IPS-18c (cell line): ENCODE measurements at regions not wholly inside any gene's neighbourhood (a gene's known extent, or its start where the extent isn't known, plus 50 kb on each side); places are given as distances from the start of the nearest gene placed in this dataset.
"Not testable (repeated sequence)": the region's sequence is repeated elsewhere in the genome, so short reads cannot be mapped to it uniquely, and the experiment has no call there.

Source experiments
- H3K4me3 ChIP-seq: 2 replicates; pipeline ENCODE4 v1.7.0; 2013; ENCODE audit warnings: low read depth, mild to moderate bottlenecking, low read length, moderate library complexity; ENCODE audit not compliant: insufficient read depth
- H3K9me3 ChIP-seq: one replicate; pipeline ENCODE4 v1.6.1; 2013; ENCODE audit warnings: mild to moderate bottlenecking, low read length, moderate library complexity; ENCODE audit not compliant: control insufficient read depth, insufficient read depth

- Histone ChIP-seq H3K4me3 (no peak overlapping the region), H3K9me3 (no peaks in the 10 kb centered on the region)
Measured at GRCh38 chr5:81842795-81843398, 92.0 kb upstream of the SSBP2 start.

DNA sequence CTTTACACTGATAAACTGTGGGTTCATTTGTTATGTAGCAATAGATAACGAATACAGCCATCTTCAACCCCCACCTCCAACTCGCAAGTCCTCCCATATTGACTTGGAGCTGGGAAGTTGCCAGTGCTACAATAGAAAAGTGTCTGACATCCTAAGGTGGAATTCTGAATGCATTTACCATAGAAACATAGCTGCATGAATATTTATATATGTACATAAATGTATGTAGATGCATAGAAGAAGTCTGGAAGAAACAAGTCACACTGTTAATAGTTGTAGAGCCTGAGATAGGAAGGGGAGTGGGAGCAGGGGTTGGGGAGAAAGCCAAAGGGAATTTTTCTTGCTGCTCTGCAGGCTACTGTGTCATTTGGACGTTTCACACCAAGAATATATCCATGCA is 88.1 kb upstream of the SSBP2 start:
- H3K9me3 ChIP-seq = no peaks in the 10 kb centered on the region
- H3K4me3 ChIP-seq = no peak overlapping the region

DNA sequence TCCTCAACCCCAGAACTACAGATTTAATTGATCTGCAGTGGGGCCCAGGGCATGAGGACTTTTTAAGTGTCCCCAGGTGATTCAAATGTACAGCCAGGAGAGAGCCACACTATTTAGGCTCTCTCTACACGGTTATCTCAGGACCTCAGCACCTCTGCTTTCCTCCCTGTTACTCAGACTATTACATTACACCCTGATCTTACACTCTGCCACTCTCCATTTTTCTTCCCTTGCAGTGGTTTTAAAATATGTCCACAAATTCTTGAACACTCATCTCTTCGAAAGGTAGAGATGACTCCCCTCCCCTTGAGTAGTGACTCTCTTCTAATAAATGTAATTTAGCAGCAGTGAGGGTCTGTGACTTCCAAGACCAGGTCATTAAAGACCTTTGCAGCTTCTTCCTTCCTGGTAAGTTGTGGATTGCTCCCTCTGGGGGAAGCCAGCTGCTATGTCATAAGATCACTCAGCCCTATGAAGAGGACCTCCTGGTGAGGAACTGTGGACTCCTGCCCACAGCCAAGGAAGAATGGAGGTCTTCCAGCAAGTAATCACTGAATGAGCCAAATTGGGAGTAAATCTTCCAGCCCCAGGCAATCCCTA is 87.5 kb upstream of the SSBP2 start:
- H3K9me3 ChIP-seq = no peaks in the 10 kb centered on the region
- H3K4me3 ChIP-seq = no peak overlapping the region

GRCh38 chr5:81837667-81838306 is 86.9 kb upstream of the SSBP2 start:
- Histone ChIP-seq H3K9me3 (no peaks in the 10 kb centered on the region), H3K4me3 (no peak overlapping the region)

DNA sequence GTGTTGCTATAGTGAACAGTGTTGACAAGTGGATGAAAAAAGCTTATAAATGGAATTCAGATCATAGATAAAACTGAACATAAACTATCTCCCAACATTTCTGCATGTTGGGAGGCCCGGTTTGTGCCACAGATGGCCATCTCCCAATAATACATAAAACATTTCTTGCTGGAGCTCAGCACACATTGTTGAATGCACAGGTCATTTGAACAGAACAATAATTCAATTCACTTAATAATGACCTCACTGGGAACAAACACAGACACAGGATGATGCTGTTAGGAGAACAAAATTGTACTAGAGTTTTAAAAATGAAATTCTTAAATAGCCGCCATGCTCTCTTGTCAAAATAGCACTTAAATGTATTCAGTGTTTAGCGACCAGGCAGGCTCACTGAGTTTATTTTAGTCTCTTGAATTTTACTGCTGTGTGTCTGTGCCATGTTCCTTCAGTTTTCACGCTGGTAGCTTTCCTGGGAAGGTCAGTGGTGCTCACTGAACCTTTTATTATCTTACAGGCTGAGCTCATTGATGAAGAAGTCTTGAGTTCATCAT is 85.0 kb upstream of the SSBP2 start:
- H3K4me3 ChIP-seq = no peak overlapping the region
- no peaks in the 10 kb centered on the region for H3K9me3 ChIP-seq

DNA sequence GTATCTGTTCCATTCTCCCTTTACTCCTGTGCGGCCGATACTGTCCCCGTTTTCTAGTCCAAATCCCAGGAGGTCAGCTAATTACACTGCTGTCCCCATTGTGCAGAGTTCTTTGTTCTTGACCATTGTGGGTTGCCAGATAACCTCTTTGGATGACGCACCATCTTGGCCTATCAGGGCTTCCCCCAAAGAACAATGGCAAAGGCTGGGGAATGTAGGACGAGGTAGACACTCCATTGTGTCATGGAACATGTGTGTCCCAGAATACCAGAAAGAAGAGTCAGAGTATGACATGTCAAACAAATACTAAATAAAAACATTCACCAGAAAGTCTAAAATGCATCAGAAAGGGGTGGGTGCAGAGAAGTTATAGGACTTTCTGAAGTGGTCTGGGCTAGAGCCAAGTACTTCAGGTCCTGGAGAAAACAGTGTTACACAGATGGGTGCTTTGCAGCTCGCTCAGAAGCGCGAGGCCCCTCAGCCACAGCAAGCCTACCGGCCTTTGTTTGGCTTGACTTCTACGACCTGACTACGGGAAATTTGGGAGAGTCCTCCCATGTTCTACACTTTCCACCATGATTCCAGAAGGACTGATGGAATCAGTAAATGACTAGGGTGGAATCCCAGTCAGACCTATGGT is 83.2 kb upstream of the SSBP2 start:
- Histone ChIP-seq H3K4me3 (no peak overlapping the region), H3K9me3 (no peaks in the 10 kb centered on the region)

- no peaks in the 10 kb centered on the region for H3K9me3 ChIP-seq
- H3K4me3 ChIP-seq = no peak overlapping the region
Measured at GRCh38 chr5:81830596-81830995, 79.7 kb upstream of the SSBP2 start.

DNA sequence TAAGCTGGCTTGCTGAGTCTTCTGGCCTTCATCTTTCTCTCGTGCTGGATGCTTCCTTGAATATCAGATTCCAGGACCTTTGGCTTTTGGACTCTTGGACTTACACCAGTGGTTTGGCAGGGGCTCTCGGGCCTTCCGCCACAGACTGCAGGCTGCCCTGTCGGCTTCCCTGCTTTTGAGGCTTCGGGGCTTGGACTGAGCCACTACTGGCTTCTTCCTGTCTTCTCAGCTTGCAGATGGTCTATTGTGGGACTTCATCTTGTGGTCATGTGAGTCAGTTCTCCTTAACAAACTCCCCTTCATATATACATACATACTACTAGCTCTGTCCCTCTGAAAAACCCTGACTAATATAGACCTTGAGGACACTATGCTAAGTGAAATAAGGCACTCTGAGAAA is 78.3 kb upstream of the SSBP2 start:
- no peak overlapping the region for H3K4me3 ChIP-seq
- H3K9me3 ChIP-seq = no peaks in the 10 kb centered on the region

- Histone ChIP-seq H3K9me3 (no peaks in the 10 kb centered on the region), H3K4me3 (no peak overlapping the region)
Measured at GRCh38 chr5:81827500-81827899, 76.6 kb upstream of the SSBP2 start.

DNA sequence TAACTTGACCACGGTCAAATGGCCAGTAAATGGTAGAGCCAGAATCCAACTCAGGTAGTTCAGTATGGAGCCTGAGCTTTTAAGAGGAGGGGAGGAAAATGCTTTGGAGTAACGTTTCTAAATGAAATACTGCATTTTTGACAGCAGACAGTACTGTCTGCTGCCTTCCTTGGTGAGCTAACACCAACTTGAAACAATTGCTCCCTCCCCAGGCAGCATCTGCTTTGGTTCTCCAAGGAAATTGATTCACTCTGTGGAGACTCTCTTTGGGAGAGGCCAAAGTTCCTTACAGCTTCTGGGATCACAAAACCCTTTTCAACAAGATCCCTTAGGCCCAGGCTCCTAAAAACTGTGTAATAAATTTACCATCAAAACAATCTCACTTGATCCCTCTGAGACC is 75.2 kb upstream of the SSBP2 start:
- no peaks in the 10 kb centered on the region for H3K9me3 ChIP-seq
- H3K4me3 ChIP-seq = no peak overlapping the region

- Histone ChIP-seq H3K4me3 (no peak overlapping the region), H3K9me3 (no peaks in the 10 kb centered on the region)
Measured at GRCh38 chr5:81825237-81825636, 74.3 kb upstream of the SSBP2 start.

GRCh38 chr5:81823736-81824135 is 72.8 kb upstream of the SSBP2 start:
- not testable (repeated sequence) for H3K4me3 ChIP-seq

GRCh38 chr5:81820863-81821262 is 70.0 kb upstream of the SSBP2 start:
- Histone ChIP-seq H3K4me3 (no peak overlapping the region), H3K9me3 (no peaks in the 10 kb centered on the region)

More at GRCh38 chr5:81823736-81824135, 72.8 kb upstream of the SSBP2 start:
- H3K9me3 ChIP-seq = not testable (repeated sequence)

DNA sequence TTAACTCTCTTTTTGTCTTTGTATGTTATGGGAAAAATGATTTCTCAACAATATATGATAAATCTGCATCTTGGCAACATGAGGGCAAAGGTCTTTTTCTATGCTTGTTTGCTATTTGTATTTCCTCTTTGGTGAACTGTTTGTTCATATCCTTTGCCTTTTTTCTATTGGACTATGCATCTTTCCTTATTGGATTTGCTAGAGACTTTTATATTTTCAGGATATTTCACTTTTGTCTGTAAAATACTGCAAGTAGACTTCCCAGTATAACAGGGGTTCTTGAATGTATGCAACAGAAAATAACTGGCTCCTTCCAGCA is 69.4 kb upstream of the SSBP2 start:
- H3K9me3 ChIP-seq = no peaks in the 10 kb centered on the region
- H3K4me3 ChIP-seq = no peak overlapping the region

- Histone ChIP-seq H3K9me3 (no peaks in the 10 kb centered on the region), H3K4me3 (no peak overlapping the region)
Measured at GRCh38 chr5:81819556-81820317, 68.8 kb upstream of the SSBP2 start.

- H3K4me3 ChIP-seq = no peak overlapping the region
- no peaks in the 10 kb centered on the region for H3K9me3 ChIP-seq
Measured at GRCh38 chr5:81817980-81818379, 67.1 kb upstream of the SSBP2 start.

DNA sequence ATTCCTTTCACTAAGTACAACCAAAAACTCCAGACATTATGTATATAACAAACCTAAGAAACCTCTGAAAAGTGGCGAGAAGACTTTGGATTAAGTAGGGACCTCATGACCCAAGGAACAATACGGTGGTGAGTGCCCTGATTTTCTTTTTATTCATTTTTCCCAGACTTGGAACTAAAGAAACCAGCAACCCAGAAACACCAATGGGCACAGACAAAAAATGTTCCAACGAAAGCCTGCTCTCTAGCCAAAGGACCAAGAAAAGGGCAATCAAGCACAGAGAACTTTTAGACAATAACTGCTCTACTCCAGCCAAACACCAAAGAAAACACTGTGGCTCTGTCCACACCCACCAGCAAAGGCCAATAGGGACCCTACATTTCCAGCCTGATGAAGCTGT is 66.2 kb upstream of the SSBP2 start:
- Histone ChIP-seq H3K4me3 (no peak overlapping the region), H3K9me3 (no peaks in the 10 kb centered on the region)
